Thoracic aorta (tissue), 2 donors: ENCODE measurements at regions not wholly inside any gene's neighbourhood (a gene's known extent, or its start where the extent isn't known, plus 50 kb on each side); places are given as distances from the start of the nearest gene placed in this dataset.

Source experiments
- ATAC-seq: fragments of 150-250 bp; one replicate; pipeline ENCODE4 v1.8.0; 2017; ENCODE audit warnings: low read depth; ENCODE audit not compliant: insufficient number of reproducible peaks, low FRiP score
- DNase-seq: peaks from one replicate; pipeline ENCODE4 v3.0.0-alpha.2; 2020; ENCODE audit warnings: low spot score
- H3K27ac ChIP-seq, 2 donors: fragments of 200-600 bp; sonication (generic); 1 replicate in 1 of 2; 2 replicates in 1 of 2; pipeline ENCODE4 v1.5.1; 2016; ENCODE audit warnings: mild to moderate bottlenecking in 2 of 2, moderate library complexity in 2 of 2
- H3K27me3 ChIP-seq: fragments of 200-600 bp; sonication (generic); replicated peaks from 2 replicates; pipeline ENCODE4 v1.6.0; 2016; ENCODE audit warnings: mild to moderate bottlenecking; ENCODE audit not compliant: insufficient read depth
- H3K36me3 ChIP-seq: fragments of 200-600 bp; sonication (generic); one replicate; pipeline ENCODE4 v1.5.1; 2016
- H3K4me1 ChIP-seq, 2 donors: fragments of 200-600 bp; sonication (generic); 1 replicate in 1 of 2; 2 replicates in 1 of 2; pipeline versions ENCODE4 v1.5.1 to v1.6.0; 2016; ENCODE audit warnings: low read depth in 2 of 2, mild to moderate bottlenecking in 1 of 2; ENCODE audit not compliant: control insufficient read depth in 1 of 2
- H3K4me3 ChIP-seq: fragments of 200-600 bp; sonication (generic); 2 replicates; pipeline ENCODE4 v1.5.1; 2016; ENCODE audit warnings: mild to moderate bottlenecking
- H3K9me3 ChIP-seq: fragments of 200-600 bp; sonication (generic); 2 replicates; pipeline ENCODE4 v1.5.1; 2016
- TF ChIP-seq, protein P1 (sequence below): fragments of 200-600 bp; sonication (generic); IDR thresholded peaks from one replicate; pipeline ENCODE4 v1.5.1; 2019; ENCODE audit warnings: antibody characterized with exemption

- H3K4me3 ChIP-seq: no peak overlapping the region
- no peaks in the 10 kb centered on the region for H3K36me3 ChIP-seq
- ATAC-seq: no peak
- no peak for DNase-seq
- no peaks in the 10 kb centered on the region for H3K27me3 ChIP-seq
- no peaks in the 10 kb centered on the region for H3K4me1 ChIP-seq
- no peak overlapping the region for H3K27ac ChIP-seq
- TF ChIP-seq, protein P1, sequence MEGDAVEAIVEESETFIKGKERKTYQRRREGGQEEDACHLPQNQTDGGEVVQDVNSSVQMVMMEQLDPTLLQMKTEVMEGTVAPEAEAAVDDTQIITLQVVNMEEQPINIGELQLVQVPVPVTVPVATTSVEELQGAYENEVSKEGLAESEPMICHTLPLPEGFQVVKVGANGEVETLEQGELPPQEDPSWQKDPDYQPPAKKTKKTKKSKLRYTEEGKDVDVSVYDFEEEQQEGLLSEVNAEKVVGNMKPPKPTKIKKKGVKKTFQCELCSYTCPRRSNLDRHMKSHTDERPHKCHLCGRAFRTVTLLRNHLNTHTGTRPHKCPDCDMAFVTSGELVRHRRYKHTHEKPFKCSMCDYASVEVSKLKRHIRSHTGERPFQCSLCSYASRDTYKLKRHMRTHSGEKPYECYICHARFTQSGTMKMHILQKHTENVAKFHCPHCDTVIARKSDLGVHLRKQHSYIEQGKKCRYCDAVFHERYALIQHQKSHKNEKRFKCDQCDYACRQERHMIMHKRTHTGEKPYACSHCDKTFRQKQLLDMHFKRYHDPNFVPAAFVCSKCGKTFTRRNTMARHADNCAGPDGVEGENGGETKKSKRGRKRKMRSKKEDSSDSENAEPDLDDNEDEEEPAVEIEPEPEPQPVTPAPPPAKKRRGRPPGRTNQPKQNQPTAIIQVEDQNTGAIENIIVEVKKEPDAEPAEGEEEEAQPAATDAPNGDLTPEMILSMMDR: no peak
- no peaks in the 10 kb centered on the region for H3K9me3 ChIP-seq
These were observed 569.3 kb downstream of the TCERG1L start for GRCh38 chr10:130741901-130742855.

DNA sequence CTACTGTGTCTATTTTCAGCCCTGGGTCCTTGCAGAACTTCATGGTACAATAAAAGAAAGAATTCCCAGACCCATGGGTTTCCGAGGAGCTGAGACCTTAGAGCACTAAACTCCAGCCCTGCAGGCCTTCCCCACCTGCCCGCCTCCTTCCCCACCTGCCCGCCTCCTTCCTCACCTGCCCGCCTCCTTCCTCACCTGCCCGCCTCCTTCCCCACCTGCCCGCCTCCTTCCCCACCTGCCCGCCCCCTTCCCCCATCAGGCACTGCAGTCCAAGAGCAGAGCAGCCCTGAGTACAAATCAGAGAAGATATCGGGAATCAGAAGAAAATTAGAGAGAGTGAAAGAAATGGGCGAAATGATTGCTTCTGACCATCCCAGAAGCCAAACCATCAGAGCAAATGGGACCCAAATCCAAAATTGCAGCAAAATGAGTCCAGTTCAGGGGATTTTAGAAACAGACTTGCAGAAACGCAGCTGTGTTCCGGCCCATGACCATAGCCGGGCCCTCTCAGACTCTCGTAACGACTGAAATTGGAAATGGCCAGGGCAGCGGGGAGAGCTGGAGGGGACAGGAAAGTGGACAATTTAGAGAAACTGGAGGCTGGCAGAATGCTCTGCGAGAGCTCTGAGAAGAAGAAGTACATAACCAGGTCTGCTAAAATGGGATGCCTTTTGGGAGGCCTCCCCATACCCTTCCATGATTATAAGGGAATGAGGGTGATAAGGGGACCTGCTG is 568.4 kb downstream of the TCERG1L start:
- Histone ChIP-seq H3K9me3 (no peaks in the 10 kb centered on the region), H3K36me3 (no peaks in the 10 kb centered on the region), H3K4me3 (no peak overlapping the region), H3K4me1 (no peaks in the 10 kb centered on the region), H3K27me3 (no peaks in the 10 kb centered on the region), H3K27ac (no peak overlapping the region)
- DNase-seq: no peak
- TF ChIP-seq, protein P1: no peak
- ATAC-seq: no peak

GRCh38 chr10:130743751-130744271 is 567.7 kb downstream of the TCERG1L start:
- DNase-seq: no peak
- no peak overlapping the region for H3K27ac ChIP-seq
- TF ChIP-seq, protein P1: no peak
- H3K27me3 ChIP-seq: no peaks in the 10 kb centered on the region
- H3K36me3 ChIP-seq: no peaks in the 10 kb centered on the region
- H3K9me3 ChIP-seq: no peaks in the 10 kb centered on the region
- ATAC-seq: no peak
- no peak overlapping the region for H3K4me3 ChIP-seq
- no peaks in the 10 kb centered on the region for H3K4me1 ChIP-seq

GRCh38 chr10:130744631-130745030 is 566.9 kb downstream of the TCERG1L start:
- H3K27ac ChIP-seq: no peak overlapping the region
- ATAC-seq: no peak
- no peak for DNase-seq
- H3K36me3 ChIP-seq: no peaks in the 10 kb centered on the region
- H3K4me3 ChIP-seq: no peak overlapping the region
- no peaks in the 10 kb centered on the region for H3K4me1 ChIP-seq
- no peaks in the 10 kb centered on the region for H3K9me3 ChIP-seq
- H3K27me3 ChIP-seq: no peaks in the 10 kb centered on the region
- TF ChIP-seq, protein P1: no peak

DNA sequence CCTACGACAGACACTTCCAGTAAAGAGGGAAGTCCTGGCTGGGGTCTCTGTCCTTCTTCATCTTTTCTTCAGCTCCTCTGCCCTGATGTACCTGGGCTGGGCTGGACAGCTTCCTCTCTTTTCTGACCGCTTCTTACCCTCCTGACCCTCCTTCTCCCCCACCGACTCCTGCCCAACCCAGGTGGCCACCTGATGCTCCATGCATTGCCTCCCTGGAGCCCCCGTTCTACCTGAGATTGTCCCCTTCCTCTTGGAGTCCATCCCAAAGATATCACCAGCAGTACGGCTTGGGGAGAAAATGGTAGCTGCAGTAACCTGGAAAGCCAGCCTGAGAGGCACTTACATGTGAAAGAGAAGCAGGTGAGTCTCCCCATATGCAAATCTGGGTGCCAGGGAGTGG is 566.3 kb downstream of the TCERG1L start:
- DNase-seq (no peak), ATAC-seq (no peak)
- Histone ChIP-seq H3K4me3 (no peak overlapping the region), H3K27ac (no peak overlapping the region), H3K4me1 (no peaks in the 10 kb centered on the region), H3K27me3 (no peaks in the 10 kb centered on the region), H3K36me3 (no peaks in the 10 kb centered on the region), H3K9me3 (no peaks in the 10 kb centered on the region)
- TF ChIP-seq, protein P1: no peak
